ENCODE measurements at regions not wholly inside any gene's neighbourhood (a gene's known extent, or its start where the extent isn't known, plus 50 kb on each side); places are given as distances from the start of the nearest gene placed in this dataset.

- Histone ChIP-seq H3K9me3 (ENCODE audit: control insufficient read depth in 4 of 4, low read length in 3 of 4) (no peaks in the 10 kb centered on the region), H3K4me3 (ENCODE audit: low read depth in 1 of 3, low read length in 3 of 3) (no peak overlapping the region), H3K9ac (ENCODE audit: low read depth in 1 of 2, low read length in 2 of 2) (no peak overlapping the region), H3K27ac (ENCODE audit: low read depth in 1 of 2, low read length in 2 of 2) (no peak overlapping the region), H3K36me3 (ENCODE audit: control insufficient read depth in 4 of 4, insufficient read depth in 3 of 4, low read depth in 1 of 4, low read length in 3 of 4) (peaks cover 0 to 12% (median 2%) of the 10 kb centered on the region in 4 donors), H3K27me3 (ENCODE audit: control insufficient read depth in 4 of 4, insufficient read depth in 4 of 4, low read length in 3 of 4) (no peaks in the 10 kb centered on the region), H3K4me1 (ENCODE audit: control insufficient read depth in 4 of 4, insufficient read depth in 4 of 4, low read length in 3 of 4) (no peaks in the 10 kb centered on the region)
- DNase-seq (ENCODE audit: low spot score): no peak
- 83% methylated on average over 9 of the region's 9 CpGs for WGBS
- no peak for TF ChIP-seq CTCF (IDR thresholded peaks at IDR 0.05; ENCODE audit: low read depth, low read length, missing input control)
- TF ChIP-seq ATF3 (IDR thresholded peaks at IDR 0.05): no peak
- TF ChIP-seq FOXA1 (IDR thresholded peaks at IDR 0.05): no peak
- no peak for TF ChIP-seq REST (IDR thresholded peaks at IDR 0.05)
- TF ChIP-seq JUND (IDR thresholded peaks at IDR 0.05): no peak
- no peak for TF ChIP-seq HNF4A (conservative IDR thresholded peaks at IDR 0.05)
These were observed 118.4 kb downstream of the SHANK2 start for GRCh38 chr11:71133946-71134345.

GRCh38 chr11:71131861-71132260 lies 120.5 kb downstream of the SHANK2 start:
- DNase-seq (ENCODE audit: low spot score): no peak
- 76% methylated on average over 15 of the region's 15 CpGs for WGBS
- H3K9ac ChIP-seq (ENCODE audit: low read depth in 1 of 2, low read length in 2 of 2): no peak overlapping the region
- no peaks in the 10 kb centered on the region for H3K27me3 ChIP-seq (ENCODE audit: control insufficient read depth in 4 of 4, insufficient read depth in 4 of 4, low read length in 3 of 4)
- no peak overlapping the region for H3K4me3 ChIP-seq (ENCODE audit: low read depth in 1 of 3, low read length in 3 of 3)
- H3K36me3 ChIP-seq (ENCODE audit: control insufficient read depth in 4 of 4, insufficient read depth in 3 of 4, low read depth in 1 of 4, low read length in 3 of 4): peaks cover 0 to 14% (median 2%) of the 10 kb centered on the region in 4 donors
- TF ChIP-seq SP1 (IDR thresholded peaks at IDR 0.05): no peak
- no peak for TF ChIP-seq FOXA2 (IDR thresholded peaks at IDR 0.05)
- no peak for TF ChIP-seq ZBTB33 (IDR thresholded peaks at IDR 0.05)
- no peak for TF ChIP-seq RXRA (IDR thresholded peaks at IDR 0.05)
- no peak for TF ChIP-seq REST (IDR thresholded peaks at IDR 0.05)
- no peak for TF ChIP-seq YY1 (IDR thresholded peaks at IDR 0.05)
- no peak for TF ChIP-seq GABPA (IDR thresholded peaks at IDR 0.05 in 1 of 2, conservative IDR thresholded peaks at IDR 0.05 in 1 of 2)
- no peak for TF ChIP-seq NR2F2 (IDR thresholded peaks at IDR 0.05)
- no peak for TF ChIP-seq CTCF (IDR thresholded peaks at IDR 0.05; ENCODE audit: low read depth, low read length, missing input control)
- TF ChIP-seq EGR1 (IDR thresholded peaks at IDR 0.05; ENCODE audit: low read depth in 2 of 2): no peak
- TF ChIP-seq HNF4G (IDR thresholded peaks at IDR 0.05): no peak
- no peak for TF ChIP-seq FOXA1 (IDR thresholded peaks at IDR 0.05)
- TF ChIP-seq HNF4A (conservative IDR thresholded peaks at IDR 0.05): no peak
- no peak for TF ChIP-seq ATF3 (IDR thresholded peaks at IDR 0.05)
- no peak for TF ChIP-seq RAD21 (IDR thresholded peaks at IDR 0.05)
- TF ChIP-seq MAX (IDR thresholded peaks at IDR 0.05): no peak
- no peak for TF ChIP-seq TAF1 (conservative IDR thresholded peaks at IDR 0.05)
- TF ChIP-seq JUND (IDR thresholded peaks at IDR 0.05): no peak
- H3K27ac ChIP-seq (ENCODE audit: low read depth in 1 of 2, low read length in 2 of 2): no peak overlapping the region
- no peaks in the 10 kb centered on the region for H3K4me1 ChIP-seq (ENCODE audit: control insufficient read depth in 4 of 4, insufficient read depth in 4 of 4, low read length in 3 of 4)
- no peaks in the 10 kb centered on the region for H3K9me3 ChIP-seq (ENCODE audit: control insufficient read depth in 4 of 4, low read length in 3 of 4)

Data from liver (tissue), 8 donors.